GM12872 (cell line): ENCODE measurements at regions not wholly inside any gene's neighbourhood (a gene's known extent, or its start where the extent isn't known, plus 50 kb on each side); places are given as distances from the start of the nearest gene placed in this dataset.
A peak's percentile ranks its signal among the peaks of the same experiment; 100 is the strongest.

Experiments used
- CTCF ChIP-seq: IDR thresholded peaks from 3 replicates; pipeline ENCODE4 v1.5.1; 2011; ENCODE audit warnings: low read depth, mild to moderate bottlenecking, low read length, moderate library complexity; ENCODE audit not compliant: insufficient read depth

- TF ChIP-seq CTCF: no peak
These were observed 143.2 kb upstream of the ANKH start for GRCh38 chr5:15014809-15015208.

GRCh38 chr5:15013654-15014463 is 142.3 kb upstream of the ANKH start:
- TF ChIP-seq CTCF: peak; percentile 59

- no peak for TF ChIP-seq CTCF
These were observed 140.5 kb upstream of the ANKH start for GRCh38 chr5:15012061-15012460.

GRCh38 chr5:15010936-15011335 is 139.4 kb upstream of the ANKH start:
- TF ChIP-seq CTCF: no peak

GRCh38 chr5:15009420-15009819 is 137.8 kb upstream of the ANKH start:
- TF ChIP-seq CTCF: no peak

- no peak for TF ChIP-seq CTCF
These were observed 137.3 kb upstream of the ANKH start for GRCh38 chr5:15008921-15009320.

GRCh38 chr5:15008476-15008875 is 136.9 kb upstream of the ANKH start:
- no peak for TF ChIP-seq CTCF
